K562 (cell line): ENCODE measurements at regions not wholly inside any gene's neighbourhood (a gene's known extent, or its start where the extent isn't known, plus 50 kb on each side); places are given as distances from the start of the nearest gene placed in this dataset.

ENCODE experiments used
- ATAC-seq: fragments of 200-7000 bp; cut with Tn5 transposase; 3 replicates; pipeline ENCODE4 v1.9.1; 2020; ENCODE audit warnings: moderate library complexity
- BruUV-seq: library from RNA; stranded (reverse); fragments of 400-500 nt; replicated peaks from 2 replicates; lab custom pipeline; 2021; lab: Mats Ljungman, UMichigan
- CTCF ChIA-PET: fragments of 300-600 bp; formaldehyde crosslinking; extraction: SDS; loops from one replicate; lab custom pipeline; 2021; ENCODE audit warnings: low intra/inter-chr PET ratio; lab: Yijun Ruan, JAX
- POLR2A ChIA-PET: fragments of 300-600, 350-650 bp; sonication (Branson Sonifier 250); formaldehyde crosslinking; extraction: SDS; loops from one replicate; lab custom pipeline; 2021; ENCODE audit warnings: antibody characterized with exemption, inconsistent platforms; lab: Yijun Ruan, JAX
- DNase-seq, 4 experiments: peaks; one replicate each; pipeline versions ENCODE4 v3.0.0 to v3.0.0-alpha.2; 2011 to 2018; ENCODE audit warnings: low spot score in 3 of 4, mixed read lengths in 3 of 4; ENCODE audit errors: extremely low read depth in 1 of 4
- FAIRE-seq: peaks from 2 replicates; lab custom pipeline; 2011; peaks lifted over from hg19 to GRCh38; lab: Jason Lieb, UNC
- H2AFZ ChIP-seq: 2 replicates; pipeline ENCODE4 v1.6.0; 2011; ENCODE audit warnings: low read depth, low read length, control low read depth, inconsistent platforms
- H3K27ac ChIP-seq: fragments of 200-600 bp; 3 replicates; pipeline ENCODE4 v1.8.0; 2011; ENCODE audit warnings: low read depth, mild to moderate bottlenecking, control low read depth, inconsistent platforms, low read length, moderate library complexity, mixed read lengths; ENCODE audit errors: extremely low read depth
- H3K27me3 ChIP-seq, 2 experiments: fragments of 300-600 bp in 1 of 2; 2 replicates in 1 of 2; 3 replicates in 1 of 2; pipeline versions ENCODE4 v1.6.0 to v1.8.0; 2011; ENCODE audit warnings: inconsistent platforms in 2 of 2, low read length in 2 of 2, mild to moderate bottlenecking in 1 of 2, mixed read lengths in 1 of 2, moderate library complexity in 1 of 2; ENCODE audit not compliant: control insufficient read depth in 2 of 2, insufficient read depth in 2 of 2
- H3K36me3 ChIP-seq: fragments of 300-600 bp; 3 replicates; pipeline ENCODE4 v1.8.0; 2011; ENCODE audit warnings: mild to moderate bottlenecking, low read length, inconsistent platforms; ENCODE audit not compliant: control insufficient read depth, insufficient read depth
- H3K4me1 ChIP-seq, 2 experiments: fragments of 200-600 bp in 1 of 2; replicated peaks in 1 of 2; 2 replicates in 1 of 2; 3 replicates in 1 of 2; pipeline versions ENCODE4 v1.5.1 to v1.8.0; 2011; ENCODE audit warnings: inconsistent platforms in 2 of 2, low read length in 2 of 2, mild to moderate bottlenecking in 1 of 2, mixed read lengths in 1 of 2, moderate library complexity in 1 of 2; ENCODE audit not compliant: control insufficient read depth in 2 of 2, insufficient read depth in 2 of 2
- H3K4me2 ChIP-seq: 2 replicates; pipeline ENCODE4 v1.6.1; 2011; ENCODE audit warnings: low read length, control low read depth, inconsistent platforms, mixed read lengths; ENCODE audit not compliant: insufficient read depth
- H3K4me3 ChIP-seq: fragments of 200-600 bp; sonication (generic), shearing (Covaris generic); 2 replicates; pipeline ENCODE4 v1.5.1; 2016; ENCODE audit warnings: control low read depth, inconsistent platforms
- H3K79me2 ChIP-seq: fragments of 200-600 bp; 3 replicates; pipeline ENCODE4 v1.8.0; 2011; ENCODE audit warnings: low read length, inconsistent platforms; ENCODE audit not compliant: control insufficient read depth, insufficient read depth
- H3K9ac ChIP-seq, 2 experiments: 2 replicates each; pipeline versions ENCODE4 v1.6.0 to v1.6.1; 2011; ENCODE audit warnings: low read depth in 2 of 2, low read length in 2 of 2, control low read depth in 1 of 2, inconsistent platforms in 1 of 2, mild to moderate bottlenecking in 1 of 2, mixed read lengths in 1 of 2; ENCODE audit not compliant: insufficient read depth in 1 of 2
- H3K9me1 ChIP-seq: one replicate; pipeline ENCODE4 v1.6.0; 2011; ENCODE audit warnings: inconsistent platforms, mild to moderate bottlenecking, low read length, moderate library complexity; ENCODE audit not compliant: control insufficient read depth, insufficient read depth
- H3K9me3 ChIP-seq: replicated peaks from 2 replicates; pipeline ENCODE4 v1.5.1; 2011; ENCODE audit warnings: low read depth, low read length, inconsistent platforms; ENCODE audit not compliant: control insufficient read depth, insufficient read depth
- H4K20me1 ChIP-seq: replicated peaks from 2 replicates; pipeline ENCODE4 v1.6.1; 2011; ENCODE audit warnings: low read length, inconsistent platforms, mixed read lengths; ENCODE audit not compliant: control insufficient read depth, insufficient read depth
- ARHGAP35 ChIP-seq: fragments of 450-650 bp; IDR thresholded peaks from 2 replicates; pipeline ENCODE4 v1.6.1; 2018; ENCODE audit not compliant: partially characterized antibody
- ARID2 ChIP-seq: fragments of 450-650 bp; IDR thresholded peaks from 2 replicates; pipeline ENCODE4 v1.6.1; 2017; ENCODE audit warnings: antibody characterized with exemption, mild to moderate bottlenecking
- ARNT ChIP-seq, 2 experiments: fragments of 450-650 bp; IDR thresholded peaks; 2 replicates each; pipeline ENCODE4 v1.6.1; 2016; ENCODE audit warnings: mild to moderate bottlenecking in 1 of 2
- GABPB1 ChIP-seq: sonication (generic); formaldehyde crosslinking; IDR thresholded peaks from 2 replicates; pipeline ENCODE4 v1.8.0; 2022; ENCODE audit warnings: mild to moderate bottlenecking, missing genetic modification reagents
- HDAC8 ChIP-seq: fragments of 450-650 bp; IDR thresholded peaks from 2 replicates; pipeline ENCODE4 v1.6.1; 2016; ENCODE audit warnings: mild to moderate bottlenecking, missing genetic modification characterization, moderate library complexity, missing compliant biosample characterization
- HNRNPLL ChIP-seq: fragments of 200-400 bp; formaldehyde crosslinking; IDR thresholded peaks from 2 replicates; pipeline ENCODE4 v1.6.1; 2017; ENCODE audit warnings: low read length, low read depth, mild to moderate bottlenecking; ENCODE audit not compliant: poor library complexity, severe bottlenecking
- NR2F6 ChIP-seq: fragments of 450-650 bp; formaldehyde crosslinking; IDR thresholded peaks from 2 replicates; pipeline ENCODE4 v1.4.0; 2020; ENCODE audit warnings: mild to moderate bottlenecking
- TCF3 ChIP-seq: sonication (generic); formaldehyde crosslinking; IDR thresholded peaks from 2 replicates; pipeline ENCODE4 v1.4.0; 2020; ENCODE audit warnings: mild to moderate bottlenecking, missing genetic modification reagents
- ZC3H8 ChIP-seq: fragments of 450-650 bp; IDR thresholded peaks from 2 replicates; pipeline ENCODE4 v1.6.1; 2017
- ZFP1 ChIP-seq: fragments of 450-650 bp; formaldehyde crosslinking; IDR thresholded peaks from 2 replicates; pipeline ENCODE4 v1.4.0; 2020; ENCODE audit warnings: mild to moderate bottlenecking, mixed read lengths
- ZNF140 ChIP-seq: fragments of 250-450 bp; sonication (Bioruptor Pico); IDR thresholded peaks from 2 replicates; pipeline ENCODE4 v1.8.0; 2021; ENCODE audit warnings: moderate library complexity, mild to moderate bottlenecking, inconsistent platforms
- ZNF217 ChIP-seq: sonication (generic); formaldehyde crosslinking; IDR thresholded peaks from 2 replicates; pipeline ENCODE4 v1.8.0; 2022; ENCODE audit warnings: mild to moderate bottlenecking, missing genetic modification reagents
- ZNF384 ChIP-seq: IDR thresholded peaks from 2 replicates; pipeline ENCODE4 v1.6.1; 2012; ENCODE audit warnings: low read depth, low read length, improper control_type of control experiment
- WGBS: fragments of 100-300 bp; shearing (Covaris generic); methylation state at CpG from one replicate; pipeline ENCODE4 v1.1.6; 2016; ENCODE audit warnings: low coverage, mixed read lengths; ENCODE audit not compliant: insufficient coverage; ENCODE audit errors: missing lambda C conversion rate; 5-methylcytosine and 5-hydroxymethylcytosine counted together
- in situ Hi-C: fragments of 300-500 bp; cut with MboI; formaldehyde crosslinking; loops from 4 replicates; pipeline ENCODE4 v1.15.0; 2018; ENCODE audit warnings: inconsistent platforms, mixed read lengths
- intact Hi-C: fragments of 100-400 bp; cut with micrococcal nuclease; formaldehyde crosslinking; loops from 2 replicates; pipeline ENCODE4 v1.14.2; 2022
- TF ChIP-seq, protein P1 (sequence below): fragments of 250-450 bp; sonication (Bioruptor Pico); IDR thresholded peaks from 2 replicates; pipeline ENCODE4 v1.8.0; 2021; ENCODE audit warnings: moderate library complexity, mild to moderate bottlenecking, inconsistent platforms
- TF ChIP-seq, protein P2 (sequence below): sonication (generic); formaldehyde crosslinking; IDR thresholded peaks from 2 replicates; pipeline ENCODE4 v1.8.1; 2023; ENCODE audit warnings: mild to moderate bottlenecking, missing genetic modification reagents

DNA sequence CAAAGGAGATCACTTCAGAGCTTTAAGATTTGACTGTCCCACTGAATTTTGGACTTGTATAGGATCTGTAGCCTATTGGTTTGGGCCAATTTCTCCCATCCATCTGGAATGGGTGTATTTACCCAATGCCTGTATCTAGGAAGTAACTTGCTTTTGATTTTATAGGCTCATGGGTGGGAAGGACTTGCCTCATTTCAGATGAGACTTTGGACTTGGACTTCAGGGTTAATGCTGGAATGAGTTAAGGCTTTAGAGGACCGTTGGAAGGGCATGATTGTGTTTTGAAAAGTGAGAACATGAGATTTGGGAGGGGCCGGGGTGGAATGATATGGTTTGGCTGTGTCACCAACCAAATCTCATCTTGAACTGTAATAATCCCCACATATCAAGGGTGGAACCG lies 73.8 kb downstream of the ZNF518B start:
- no peak for TF ChIP-seq HDAC8 (tag)
- TF ChIP-seq, protein P1, sequence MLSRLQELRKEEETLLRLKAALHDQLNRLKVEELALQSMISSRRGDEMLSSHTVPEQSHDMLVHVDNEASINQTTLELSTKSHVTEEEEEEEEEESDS (CRISPR knock-in tag), result no peak
- TF ChIP-seq ZNF217 (CRISPR knock-in tag), result no peak
- no peak for TF ChIP-seq HNRNPLL
- TF ChIP-seq ZNF140 (CRISPR knock-in tag), result no peak
- TF ChIP-seq ZFP1 (CRISPR knock-in tag), result no peak
- TF ChIP-seq GABPB1 (CRISPR knock-in tag), result no peak
- TF ChIP-seq NR2F6 (CRISPR knock-in tag), result no peak
- no peak for TF ChIP-seq ARHGAP35
- TF ChIP-seq, protein P2, sequence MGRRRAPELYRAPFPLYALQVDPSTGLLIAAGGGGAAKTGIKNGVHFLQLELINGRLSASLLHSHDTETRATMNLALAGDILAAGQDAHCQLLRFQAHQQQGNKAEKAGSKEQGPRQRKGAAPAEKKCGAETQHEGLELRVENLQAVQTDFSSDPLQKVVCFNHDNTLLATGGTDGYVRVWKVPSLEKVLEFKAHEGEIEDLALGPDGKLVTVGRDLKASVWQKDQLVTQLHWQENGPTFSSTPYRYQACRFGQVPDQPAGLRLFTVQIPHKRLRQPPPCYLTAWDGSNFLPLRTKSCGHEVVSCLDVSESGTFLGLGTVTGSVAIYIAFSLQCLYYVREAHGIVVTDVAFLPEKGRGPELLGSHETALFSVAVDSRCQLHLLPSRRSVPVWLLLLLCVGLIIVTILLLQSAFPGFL (CRISPR knock-in tag), result no peak
- no peak for TF ChIP-seq ARID2
- no peak for TF ChIP-seq ARNT (IDR thresholded peaks at IDR 0.05)
- no peak for TF ChIP-seq ZC3H8
- TF ChIP-seq TCF3 (CRISPR knock-in tag), result no peak
- no peak for TF ChIP-seq ZNF384
- TF ChIP-seq, all 486 proteins: peak for 0
- POLR2A ChIA-PET, result interaction anchor here (0.6 kb wide), 1 partner anchor 319 kb away, joined by 3 read pairs; no protein-coding TSS in a partner anchor
- no peak overlapping the region for H2AFZ ChIP-seq
- ATAC-seq (no peak), DNase-seq (no peak), FAIRE-seq (no peak)
- 26% methylated on average over 3 of the region's 3 CpGs for WGBS
- no peaks in the 10 kb centered on the region for H3K36me3 ChIP-seq
- H3K27ac ChIP-seq, result no peak overlapping the region
- CTCF ChIA-PET, result no interaction called here
- in situ Hi-C loops, result no loop called here
- peaks cover 4 to 18% of the 10 kb centered on the region in 2 experiments; a peak in 4 of 5 replicates for H3K4me1 ChIP-seq
- intact Hi-C loops, result no loop called here
- no peaks in the 10 kb centered on the region for H3K27me3 ChIP-seq
- H4K20me1 ChIP-seq, result no peaks in the 10 kb centered on the region
- H3K79me2 ChIP-seq, result no peaks in the 10 kb centered on the region
- BruUV-seq, result no TSS peak
- H3K4me2 ChIP-seq, result no peak overlapping the region
- H3K4me3 ChIP-seq, result no peak overlapping the region
- H3K9ac ChIP-seq, result no peak overlapping the region
- H3K9me3 ChIP-seq, result no peaks in the 10 kb centered on the region
- H3K9me1 ChIP-seq, result no peaks in the 10 kb centered on the region
